ENCODE measurements at regions not wholly inside any gene's neighbourhood (a gene's known extent, or its start where the extent isn't known, plus 50 kb on each side); places are given as distances from the start of the nearest gene placed in this dataset.
A peak's percentile ranks its signal among the peaks of the same experiment; 100 is the strongest.
"Not testable (repeated sequence)": the region's sequence is repeated elsewhere in the genome, so short reads cannot be mapped to it uniquely, and the experiment has no call there.

DNA sequence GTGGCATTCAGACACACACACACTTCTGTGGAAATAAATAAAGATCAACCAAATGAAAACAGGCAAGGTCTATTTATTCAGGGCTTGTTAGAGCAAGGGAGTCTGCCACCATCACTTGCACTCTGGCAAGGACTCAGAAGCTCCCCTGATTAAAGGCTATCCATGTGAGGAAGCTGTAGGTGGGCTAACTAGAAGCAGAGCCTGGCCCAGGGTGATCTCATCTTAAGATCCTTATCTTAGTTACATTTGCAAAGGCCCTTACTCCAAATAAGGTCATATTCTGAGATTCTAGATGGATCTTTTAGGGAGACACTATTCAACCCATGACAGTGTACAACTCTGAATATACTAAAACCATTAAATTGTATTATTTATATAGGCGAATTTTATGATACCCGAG is 190.0 kb upstream of the SRD5A2 start:
- no peaks in the 10 kb centered on the region for H3K36me3 ChIP-seq (ENCODE audit: low read depth)
- H3K4me3 ChIP-seq: no peak overlapping the region
- DNase-seq (no peak), ATAC-seq (no peak)
- intact Hi-C loops (cut with DNase I, micrococcal nuclease): no loop called here
- TF ChIP-seq, protein P1, sequence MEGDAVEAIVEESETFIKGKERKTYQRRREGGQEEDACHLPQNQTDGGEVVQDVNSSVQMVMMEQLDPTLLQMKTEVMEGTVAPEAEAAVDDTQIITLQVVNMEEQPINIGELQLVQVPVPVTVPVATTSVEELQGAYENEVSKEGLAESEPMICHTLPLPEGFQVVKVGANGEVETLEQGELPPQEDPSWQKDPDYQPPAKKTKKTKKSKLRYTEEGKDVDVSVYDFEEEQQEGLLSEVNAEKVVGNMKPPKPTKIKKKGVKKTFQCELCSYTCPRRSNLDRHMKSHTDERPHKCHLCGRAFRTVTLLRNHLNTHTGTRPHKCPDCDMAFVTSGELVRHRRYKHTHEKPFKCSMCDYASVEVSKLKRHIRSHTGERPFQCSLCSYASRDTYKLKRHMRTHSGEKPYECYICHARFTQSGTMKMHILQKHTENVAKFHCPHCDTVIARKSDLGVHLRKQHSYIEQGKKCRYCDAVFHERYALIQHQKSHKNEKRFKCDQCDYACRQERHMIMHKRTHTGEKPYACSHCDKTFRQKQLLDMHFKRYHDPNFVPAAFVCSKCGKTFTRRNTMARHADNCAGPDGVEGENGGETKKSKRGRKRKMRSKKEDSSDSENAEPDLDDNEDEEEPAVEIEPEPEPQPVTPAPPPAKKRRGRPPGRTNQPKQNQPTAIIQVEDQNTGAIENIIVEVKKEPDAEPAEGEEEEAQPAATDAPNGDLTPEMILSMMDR (IDR thresholded peaks at IDR 0.05): no peak
- H3K9me3 ChIP-seq: no peaks in the 10 kb centered on the region
- H3K4me1 ChIP-seq (ENCODE audit: low read depth): no peaks in the 10 kb centered on the region

DNA sequence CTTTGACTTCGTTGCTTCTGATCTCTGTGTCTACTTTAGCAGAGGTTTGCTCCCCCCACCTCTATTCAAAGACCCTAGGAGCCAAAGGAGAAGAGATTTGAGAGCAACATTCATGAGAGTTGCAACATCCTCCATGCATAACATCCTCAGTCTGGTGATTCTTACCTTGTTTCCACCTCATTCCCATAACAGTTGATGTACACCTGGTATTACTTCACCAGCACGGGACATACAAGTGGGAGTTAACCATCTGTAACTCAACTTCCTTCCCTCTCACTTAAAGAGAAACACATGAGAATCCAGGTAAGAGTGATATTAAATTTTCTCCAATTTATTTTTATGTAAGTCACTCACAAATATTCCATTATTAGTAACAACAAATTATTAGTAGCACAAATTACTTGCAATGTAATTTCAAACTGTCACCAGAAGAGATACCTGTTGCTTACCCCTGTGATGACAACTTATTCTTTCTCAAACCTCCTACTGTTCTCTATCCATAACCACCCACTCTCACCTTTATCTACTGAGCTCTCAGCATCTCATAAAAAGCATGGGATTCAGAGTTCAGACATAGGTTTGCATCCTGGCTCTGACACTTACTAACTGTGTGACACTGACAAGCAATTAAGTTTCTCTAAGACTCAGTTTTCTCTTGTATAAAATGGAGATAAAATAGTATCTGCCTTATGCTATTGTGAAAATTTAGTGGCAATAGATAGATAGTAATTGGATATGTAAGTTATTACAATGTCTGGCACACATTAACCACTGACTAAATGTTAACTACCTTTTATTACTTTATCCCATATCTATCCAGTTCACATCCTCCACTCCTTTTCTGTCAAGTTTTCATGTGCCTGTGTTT is 184.6 kb upstream of the SRD5A2 start:
- TF ChIP-seq, protein P1 (IDR thresholded peaks at IDR 0.05): no peak
- H3K4me1 ChIP-seq (ENCODE audit: low read depth): no peaks in the 10 kb centered on the region
- H3K36me3 ChIP-seq (ENCODE audit: low read depth): no peaks in the 10 kb centered on the region
- DNase-seq (no peak), ATAC-seq (peak; percentile 31)
- H3K4me3 ChIP-seq: no peak overlapping the region
- no peaks in the 10 kb centered on the region for H3K9me3 ChIP-seq
- intact Hi-C loops (cut with DNase I, micrococcal nuclease): no loop called here

DNA sequence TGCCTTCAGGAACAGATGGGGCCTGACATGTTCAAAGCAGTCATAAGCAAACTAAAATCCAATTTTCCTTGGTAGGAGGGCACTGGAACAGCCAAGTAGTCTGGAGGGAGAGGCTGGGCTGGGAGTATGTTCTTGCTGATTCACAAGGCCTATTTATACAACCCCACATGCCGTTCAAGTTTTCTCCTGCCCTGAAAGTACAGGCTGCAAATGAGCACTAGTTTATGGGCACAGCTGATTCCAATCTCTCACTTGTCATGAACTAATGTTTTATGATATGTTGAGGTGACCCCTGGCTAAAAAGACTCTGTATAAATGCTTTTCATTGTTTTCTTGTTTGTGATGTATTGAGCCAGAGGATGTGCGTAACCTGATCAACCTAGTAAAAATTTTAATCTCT is 183.4 kb upstream of the SRD5A2 start:
- H3K4me1 ChIP-seq (ENCODE audit: low read depth): no peaks in the 10 kb centered on the region
- intact Hi-C loops (cut with DNase I, micrococcal nuclease): no loop called here
- no peak for ATAC-seq
- no peaks in the 10 kb centered on the region for H3K36me3 ChIP-seq (ENCODE audit: low read depth)
- DNase-seq: no peak
- TF ChIP-seq, protein P1 (IDR thresholded peaks at IDR 0.05): no peak
- H3K4me3 ChIP-seq: no peak overlapping the region
- no peaks in the 10 kb centered on the region for H3K9me3 ChIP-seq

DNA sequence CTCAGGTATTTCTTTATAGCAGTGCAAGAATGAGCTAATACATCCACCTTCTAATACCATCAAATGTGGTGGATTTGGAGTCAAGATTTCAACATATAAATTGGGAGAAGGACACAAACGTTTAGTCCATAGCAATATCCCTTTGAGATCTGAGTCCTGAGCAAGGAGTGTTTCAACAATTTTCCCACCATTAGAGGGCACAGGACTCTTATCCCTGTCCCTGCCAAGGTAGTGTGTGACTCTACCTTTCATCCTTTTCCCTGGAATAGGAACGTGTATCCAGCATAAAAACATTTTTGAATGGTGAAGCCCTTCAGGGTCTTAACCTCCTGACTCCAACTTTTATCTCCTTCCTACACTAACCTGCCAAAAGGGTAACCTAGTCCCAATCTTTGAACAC is 181.3 kb upstream of the SRD5A2 start:
- no peaks in the 10 kb centered on the region for H3K36me3 ChIP-seq (ENCODE audit: low read depth)

DNA sequence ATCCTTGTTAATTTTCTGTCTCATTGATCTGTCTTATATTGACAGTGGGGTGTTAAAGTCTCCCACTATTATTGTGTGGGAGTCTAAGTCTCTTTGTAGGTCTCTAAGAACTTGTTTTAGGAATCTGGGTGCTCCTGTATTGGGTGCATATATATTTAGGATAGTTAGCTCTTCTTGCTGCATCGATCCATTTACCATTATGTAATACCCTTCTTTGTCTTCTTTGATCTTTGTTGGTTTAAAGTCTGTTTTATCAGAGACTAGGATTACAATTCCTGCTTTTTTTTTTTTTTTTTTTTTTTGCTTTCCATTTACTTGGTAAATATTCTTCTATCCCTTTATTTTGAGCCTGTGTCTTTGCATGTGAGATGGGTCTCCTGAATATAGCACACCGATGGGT is 176.6 kb upstream of the SRD5A2 start:
- DNase-seq; H3K4me3 ChIP-seq; H3K4me1 ChIP-seq (ENCODE audit: low read depth); intact Hi-C loops (cut with DNase I, micrococcal nuclease); H3K9me3 ChIP-seq; ATAC-seq; H3K36me3 ChIP-seq (ENCODE audit: low read depth): not testable (repeated sequence)

More for the DNA sequence above, 181.3 kb upstream of the SRD5A2 start:
- Histone ChIP-seq H3K4me1 (ENCODE audit: low read depth) (no peaks in the 10 kb centered on the region), H3K4me3 (no peak overlapping the region), H3K9me3 (no peaks in the 10 kb centered on the region)
- ATAC-seq: no peak
- TF ChIP-seq, protein P1 (IDR thresholded peaks at IDR 0.05): no peak
- intact Hi-C loops (cut with DNase I, micrococcal nuclease): no loop called here
- DNase-seq: no peak

DNA sequence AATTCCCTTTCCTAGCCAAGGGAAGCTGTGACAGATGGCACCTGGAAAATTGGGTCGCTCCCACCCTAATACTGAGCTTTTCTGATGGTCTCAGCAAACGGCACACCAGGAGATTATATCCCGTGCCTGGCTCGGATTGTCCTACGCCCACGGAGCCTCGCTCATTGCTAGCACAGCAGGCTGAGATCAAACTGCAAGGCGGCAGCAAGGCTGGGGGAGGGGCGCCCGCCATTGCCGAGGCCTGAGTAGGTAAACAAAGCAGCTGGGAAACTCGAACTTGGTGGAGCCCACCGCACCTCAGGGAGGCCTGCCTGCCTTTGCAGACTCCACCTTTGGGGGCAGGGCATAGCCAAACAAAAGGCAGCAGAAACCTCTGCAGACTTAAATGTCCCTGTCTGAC is 168.0 kb upstream of the SRD5A2 start:
- DNase-seq; H3K36me3 ChIP-seq (ENCODE audit: low read depth); H3K4me3 ChIP-seq; H3K4me1 ChIP-seq (ENCODE audit: low read depth); ATAC-seq; intact Hi-C loops (cut with DNase I, micrococcal nuclease): not testable (repeated sequence)
- H3K9me3 ChIP-seq: peaks cover 19% of the 10 kb centered on the region

All from mucosa of descending colon (tissue), 3 donors.